ENCODE measurements at regions not wholly inside any gene's neighbourhood (a gene's known extent, or its start where the extent isn't known, plus 50 kb on each side); places are given as distances from the start of the nearest gene placed in this dataset.

- DNase-seq: no peak
These were observed 93.6 kb upstream of the AGBL1 start for GRCh38 chr15:85986116-85986515.

DNA sequence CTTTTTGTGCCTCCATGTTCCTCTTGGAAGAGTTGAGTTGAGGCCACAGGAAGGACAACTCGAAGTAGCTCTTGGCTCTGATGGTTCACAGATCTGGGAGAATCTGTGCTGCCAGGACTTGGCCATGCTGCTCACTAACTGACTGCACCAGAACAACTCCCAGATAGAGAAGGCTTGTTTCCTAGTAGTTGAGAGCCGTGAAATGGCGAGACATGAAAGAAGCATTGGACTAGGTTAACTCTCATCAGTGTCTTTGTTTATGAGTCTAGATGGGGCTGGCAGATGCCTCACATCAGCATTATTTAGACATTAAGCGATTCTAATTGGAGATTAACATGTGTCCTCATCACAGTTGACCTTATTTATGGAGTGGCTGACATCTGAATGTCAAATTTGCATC, 92.9 kb upstream of the AGBL1 start:
- no peak for DNase-seq

DNA sequence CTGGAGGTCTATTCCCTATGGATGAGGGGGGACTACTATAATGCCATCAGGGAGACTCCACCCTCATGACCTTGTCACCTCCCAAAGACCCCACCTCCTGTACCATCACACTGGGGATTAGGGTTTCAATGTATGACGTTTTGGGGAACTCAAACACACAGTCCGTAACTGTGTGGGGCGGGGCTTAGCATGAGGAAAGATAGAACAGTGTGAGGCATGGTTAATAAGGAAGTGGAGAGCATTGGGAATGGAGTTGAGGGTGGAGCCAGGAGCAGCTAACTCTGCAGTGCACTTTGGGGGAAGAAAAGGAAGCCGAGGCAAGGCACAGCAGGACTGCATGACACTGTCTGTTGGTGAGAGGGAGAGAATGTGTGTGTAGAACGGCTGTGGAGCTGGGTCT, 90.9 kb upstream of the AGBL1 start:
- no peak for DNase-seq

DNA sequence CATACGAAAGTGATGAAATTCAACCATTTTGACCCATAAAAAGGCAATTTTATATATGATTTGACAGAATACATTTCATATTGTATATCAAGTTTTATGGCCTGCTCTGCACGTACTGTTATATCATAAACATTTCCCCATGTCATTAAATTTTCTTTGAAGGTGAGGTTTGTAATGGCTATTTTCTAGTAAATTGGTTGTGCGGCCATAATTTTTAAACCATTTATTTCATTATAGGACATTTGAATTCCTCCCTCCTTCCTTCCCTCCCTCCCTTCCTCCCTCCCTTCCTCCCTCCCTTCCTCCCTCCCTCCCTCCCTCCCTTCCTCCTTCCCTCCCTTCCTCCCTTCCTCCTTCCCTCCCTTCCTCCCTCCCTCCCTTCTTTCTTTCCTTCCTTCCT, 87.4 kb upstream of the AGBL1 start:
- no peak for DNase-seq

DNA sequence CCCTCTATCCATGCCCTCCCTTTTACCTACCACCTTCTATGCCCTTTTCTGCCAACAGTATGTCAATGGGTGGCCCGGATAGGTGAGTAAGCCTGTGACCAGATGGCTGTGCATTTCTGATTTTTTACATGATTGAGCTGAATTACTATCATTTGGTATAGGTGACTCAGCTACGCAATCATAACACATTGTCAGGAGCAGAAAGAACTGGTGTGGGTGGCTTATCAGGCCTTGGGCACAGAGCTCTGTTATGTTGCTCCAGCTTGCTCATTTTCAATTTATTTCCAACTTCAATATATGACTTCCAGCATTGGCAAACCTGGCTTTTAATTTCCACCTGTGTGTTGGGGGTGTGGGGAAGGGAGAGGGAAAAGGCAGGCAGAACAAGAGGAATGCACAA, 86.6 kb upstream of the AGBL1 start:
- DNase-seq: no peak

GRCh38 chr15:85997618-85998017, 82.1 kb upstream of the AGBL1 start:
- no peak for DNase-seq

DNA sequence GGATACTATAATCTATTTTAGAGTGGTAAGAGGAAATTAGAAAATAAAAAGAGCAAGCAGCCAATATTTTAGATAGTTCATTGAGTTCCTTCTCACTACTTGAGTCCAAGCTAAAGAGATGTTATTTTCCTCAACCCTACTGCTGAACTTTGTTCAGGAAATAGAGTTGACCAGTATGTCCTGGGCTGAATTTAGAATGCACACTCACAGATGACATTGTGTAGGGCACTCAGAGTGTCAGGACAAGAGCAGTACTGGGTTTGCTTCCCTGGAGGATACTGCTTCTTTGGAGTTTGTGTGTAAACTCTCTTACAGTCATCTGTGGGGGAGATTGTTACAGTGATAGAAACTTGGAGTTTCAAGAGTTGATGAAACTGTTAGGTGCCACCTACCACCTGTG, 80.0 kb upstream of the AGBL1 start:
- DNase-seq: no peak

DNA sequence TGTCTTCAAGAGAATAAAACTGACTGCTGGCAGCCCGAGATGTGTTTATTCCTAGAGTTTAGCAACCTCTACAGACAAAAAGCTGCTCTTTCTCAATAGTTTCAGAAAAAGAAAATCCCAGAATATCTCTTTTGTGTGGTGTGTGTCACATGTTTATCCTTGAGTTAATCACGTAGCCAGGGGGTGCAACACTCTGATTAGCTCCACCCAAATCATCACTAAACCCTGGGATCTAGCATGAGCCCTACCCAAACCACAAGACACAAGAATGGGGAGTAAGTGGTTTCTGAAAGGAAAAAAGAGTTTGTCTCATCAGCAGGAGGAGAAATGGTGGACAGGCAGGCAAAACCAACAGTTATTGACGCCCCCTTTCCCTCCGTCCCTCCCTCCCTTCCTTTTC, 78.5 kb upstream of the AGBL1 start:
- no peak for DNase-seq

GRCh38 chr15:86002444-86002843, 77.2 kb upstream of the AGBL1 start:
- DNase-seq: no peak

- no peak for DNase-seq
These were observed 75.6 kb upstream of the AGBL1 start for GRCh38 chr15:86004061-86004460.

- no peak for DNase-seq
These were observed 73.1 kb upstream of the AGBL1 start for GRCh38 chr15:86006546-86006945.

- DNase-seq: no peak
These were observed 69.9 kb upstream of the AGBL1 start for GRCh38 chr15:86009727-86010126.

DNA sequence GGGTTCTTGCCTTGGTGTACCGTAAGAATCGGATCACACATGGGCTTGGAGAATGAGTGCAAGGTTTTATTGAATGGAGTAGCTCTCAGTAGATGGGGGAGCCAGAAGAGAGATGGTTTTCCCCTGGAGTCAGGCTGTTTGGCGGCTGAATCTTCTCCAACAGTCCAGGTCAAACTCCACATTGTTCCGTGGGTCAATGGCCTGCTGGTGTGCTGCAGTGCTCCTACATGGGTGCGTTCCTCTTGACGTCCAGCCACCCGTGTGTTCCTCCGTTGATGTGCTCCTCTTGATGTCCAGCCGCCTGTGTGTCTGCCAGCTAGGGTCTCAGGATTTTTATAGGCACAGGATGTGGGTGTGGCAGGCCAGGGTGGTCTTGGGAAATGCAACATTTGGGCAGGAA, 69.3 kb upstream of the AGBL1 start:
- no peak for DNase-seq

DNA sequence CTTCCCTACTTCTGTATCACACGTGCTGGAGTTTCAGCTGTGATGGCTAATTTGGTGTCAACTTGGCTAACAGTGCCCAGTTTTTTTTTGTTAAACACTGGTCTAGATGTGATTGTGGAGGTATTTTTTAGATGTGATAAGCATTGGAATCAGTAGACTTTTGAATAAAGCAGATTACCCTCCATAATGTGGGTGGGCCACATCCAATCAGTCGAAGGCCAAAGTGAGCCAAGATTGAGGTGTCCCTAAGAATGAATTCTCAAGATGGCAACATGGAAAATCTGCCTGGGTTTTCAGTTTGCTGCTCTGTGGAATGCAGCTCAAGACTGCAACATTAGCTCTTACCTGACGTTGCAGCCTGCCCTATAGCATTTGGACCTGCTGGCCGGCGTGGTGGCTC, 68.8 kb upstream of the AGBL1 start:
- no peak for DNase-seq

- DNase-seq: no peak
These were observed 65.7 kb upstream of the AGBL1 start for GRCh38 chr15:86014016-86014415.

DNA sequence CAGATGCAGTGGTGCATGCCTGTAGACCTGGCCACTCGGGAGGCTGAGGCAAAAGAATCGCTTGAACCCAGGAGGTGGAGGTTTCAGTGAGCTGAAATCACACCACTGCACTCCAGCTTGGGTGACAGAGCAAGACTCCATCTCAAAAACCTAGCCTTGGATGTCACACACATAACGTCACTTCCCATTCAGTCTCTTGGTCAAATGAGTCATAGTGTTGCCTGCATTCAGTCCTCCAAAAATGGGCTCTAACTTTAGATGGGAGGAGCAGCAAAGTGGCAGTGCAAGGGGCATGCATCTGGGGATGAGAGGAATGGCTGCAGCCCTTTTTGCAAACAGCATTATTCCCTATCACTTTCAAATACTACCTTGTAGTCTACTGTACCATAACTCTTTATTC, 62.9 kb upstream of the AGBL1 start:
- no peak for DNase-seq

GRCh38 chr15:86018679-86019078, 61.0 kb upstream of the AGBL1 start:
- no peak for DNase-seq

DNA sequence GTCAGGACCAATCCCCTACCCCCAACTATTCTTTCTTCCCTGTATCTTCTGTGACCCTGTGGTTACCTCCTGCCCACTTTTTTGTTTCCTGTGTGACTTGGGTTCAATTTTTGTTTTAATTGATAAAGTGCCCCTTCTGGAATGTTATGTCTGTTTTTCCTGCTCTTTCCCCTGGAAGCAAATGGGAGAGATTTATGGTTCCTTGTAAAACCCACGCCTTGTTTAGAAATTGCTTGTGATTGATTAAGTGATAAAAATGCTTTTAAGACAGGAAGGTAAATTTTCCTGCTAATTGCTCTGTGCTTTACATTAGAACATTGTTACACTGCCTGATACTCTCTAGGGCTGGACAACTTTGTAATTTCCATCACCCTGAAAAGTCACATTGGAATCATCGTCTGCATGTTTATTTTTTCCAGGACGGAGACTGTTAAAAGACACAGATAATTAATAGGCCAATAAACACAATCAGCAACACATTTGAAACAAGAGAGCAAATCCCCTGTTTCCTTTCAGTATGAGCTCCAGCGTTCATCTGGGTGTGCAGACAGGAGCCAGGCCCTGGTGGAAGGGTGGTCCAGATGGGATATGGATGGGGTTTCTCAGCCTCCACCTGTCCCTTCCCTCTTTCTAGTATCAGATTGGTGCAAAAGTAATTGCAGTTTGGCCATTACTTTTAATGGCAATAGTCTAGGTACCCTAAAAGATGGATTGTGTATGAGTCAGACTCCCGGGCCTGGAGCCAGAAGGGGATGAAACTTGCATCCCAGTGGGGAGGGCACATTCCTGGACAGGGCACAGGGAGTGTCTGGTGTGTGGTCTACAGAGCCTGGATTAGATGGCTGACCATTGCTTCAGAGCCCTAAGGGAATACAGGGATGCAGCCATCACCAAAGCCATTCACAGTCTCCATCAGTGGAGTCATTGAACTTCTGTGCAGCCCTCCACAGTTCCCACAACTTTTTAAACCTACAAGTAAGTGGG, 58.1 kb upstream of the AGBL1 start:
- no peak for DNase-seq

DNA sequence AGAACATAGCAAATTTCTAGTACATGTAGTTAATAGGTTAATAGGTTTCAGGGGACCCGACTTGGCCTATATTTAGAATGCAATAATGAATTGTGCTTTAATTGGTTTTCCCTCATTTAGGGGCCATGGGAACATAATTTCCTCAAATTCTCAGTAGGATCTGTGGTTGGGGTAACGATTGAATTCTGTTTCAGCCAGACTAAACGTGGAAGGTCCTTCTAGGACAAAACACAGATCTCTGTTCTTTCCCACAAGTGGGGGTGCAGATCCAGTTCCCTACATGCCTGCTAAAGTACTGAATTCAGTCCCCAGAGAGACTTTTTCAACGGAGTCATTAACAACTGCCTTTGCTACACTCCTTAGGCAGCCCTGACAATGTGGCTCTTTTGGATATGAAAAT, 50.7 kb upstream of the AGBL1 start:
- DNase-seq: no peak

Measured in AML-193 (cell line).